Activated naive CD4-positive, alpha-beta T cell treated with anti-CD3 and anti-CD28 coated beads, Interleukin-2, amount 50 U/mL, for 72 hours (primary cell): ENCODE measurements at regions not wholly inside any gene's neighbourhood (a gene's known extent, or its start where the extent isn't known, plus 50 kb on each side); places are given as distances from the start of the nearest gene placed in this dataset.
"Not testable (repeated sequence)": the region's sequence is repeated elsewhere in the genome, so short reads cannot be mapped to it uniquely, and the experiment has no call there.

Experiments used
- ATAC-seq, 2 donors: fragments of 150-1000 bp; cut with Tn5 transposase; 2 replicates each; pipeline ENCODE4 v1.10.0; 2021; ENCODE audit warnings: mild to moderate bottlenecking in 2 of 2, moderate library complexity in 2 of 2
- DNase-seq, 2 donors: peaks; one replicate each; pipeline ENCODE4 v3.0.0; 2021 to 2022; ENCODE audit warnings: low spot score in 2 of 2
- H3K27ac Mint-ChIP-seq, 2 donors: one replicate each; pipeline ENCODE4 v1.8.0; 2022; ENCODE audit warnings: mild to moderate bottlenecking in 2 of 2, mixed read lengths in 2 of 2
- H3K36me3 Mint-ChIP-seq, 2 donors: one replicate each; pipeline ENCODE4 v1.8.0; 2022; ENCODE audit warnings: mixed read lengths in 2 of 2
- H3K9me3 Mint-ChIP-seq, 2 donors: one replicate each; pipeline ENCODE4 v1.8.0; 2022; ENCODE audit warnings: mixed read lengths in 2 of 2

GRCh38 chr4:164193676-164194075 is 560.3 kb upstream of the SMIM31 start:
- Mint-ChIP-seq H3K27ac (no peak overlapping the region), H3K36me3 (no peaks in the 10 kb centered on the region), H3K9me3 (peaks cover 0 to 7% of the 10 kb centered on the region in 2 donors)
- DNase-seq (no peak), ATAC-seq (no peak)

DNA sequence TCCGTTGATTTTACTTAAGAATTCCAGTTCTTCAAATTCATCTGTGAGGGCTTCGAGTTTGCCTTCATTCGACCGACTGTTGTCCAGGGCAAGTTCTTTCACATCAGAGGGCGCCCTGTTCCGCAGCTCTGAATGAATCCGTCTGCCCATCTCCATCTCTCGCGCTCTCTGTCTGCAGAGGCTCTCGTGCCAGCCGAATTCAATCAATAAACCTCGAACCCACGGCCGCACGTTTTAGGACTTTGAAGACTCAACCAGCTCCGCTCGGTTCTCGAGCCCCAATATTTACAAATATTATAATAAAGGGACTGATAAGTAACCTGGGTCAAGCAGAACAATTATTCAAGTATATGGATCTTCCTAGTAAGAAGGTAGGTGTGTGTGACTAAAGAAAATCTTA is 556.4 kb upstream of the SMIM31 start:
- no peak for DNase-seq
- Mint-ChIP-seq H3K9me3 (peaks cover 0 to 6% of the 10 kb centered on the region in 2 donors), H3K27ac (no peak overlapping the region), H3K36me3 (no peaks in the 10 kb centered on the region)
- ATAC-seq, result no peak

DNA sequence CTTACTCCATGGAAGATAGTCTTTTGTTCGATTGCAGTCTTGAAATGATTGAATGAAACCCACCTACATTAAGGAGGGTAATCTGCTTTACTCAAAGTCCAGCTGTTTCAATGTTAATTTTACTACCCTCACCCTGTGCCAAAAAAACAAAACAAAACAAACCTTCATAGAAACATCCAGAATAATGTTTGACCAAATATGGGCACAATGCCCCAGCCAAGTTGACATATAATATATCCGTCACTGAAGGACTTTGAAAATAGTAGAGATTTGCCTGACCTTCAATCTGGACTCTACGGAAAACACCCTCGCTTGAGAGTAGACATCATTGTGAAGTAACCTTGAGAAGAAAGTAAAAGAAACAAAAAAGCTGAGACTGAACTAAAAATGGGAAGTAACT is 550.5 kb upstream of the SMIM31 start:
- DNase-seq (no peak), ATAC-seq (no peak)
- no peak overlapping the region for H3K27ac Mint-ChIP-seq
- H3K36me3 Mint-ChIP-seq, result no peaks in the 10 kb centered on the region
- H3K9me3 Mint-ChIP-seq, result peaks cover 0 to 3% of the 10 kb centered on the region in 2 donors

DNA sequence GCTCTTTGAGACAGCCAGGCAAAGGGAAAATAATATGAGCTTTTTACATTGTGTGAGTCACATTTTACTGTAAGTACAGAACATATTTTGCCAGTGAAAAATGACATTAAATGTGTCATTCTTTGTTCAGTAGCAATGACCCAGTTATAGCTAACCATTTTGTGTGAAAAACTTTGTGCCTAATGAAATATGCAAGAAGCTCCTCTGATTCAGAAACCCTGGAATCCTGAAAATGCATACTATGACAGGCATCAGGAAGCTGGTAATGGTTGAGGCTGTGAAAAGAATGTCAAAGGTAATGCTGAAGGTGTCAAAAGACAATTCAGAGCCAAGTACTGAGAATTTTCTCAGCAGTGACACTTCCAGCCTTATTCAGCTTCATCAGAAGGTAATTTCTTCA is 549.5 kb upstream of the SMIM31 start:
- H3K9me3 Mint-ChIP-seq, result peaks cover 0 to 3% of the 10 kb centered on the region in 2 donors
- ATAC-seq (no peak), DNase-seq (no peak)
- no peak overlapping the region for H3K27ac Mint-ChIP-seq
- no peaks in the 10 kb centered on the region for H3K36me3 Mint-ChIP-seq

DNA sequence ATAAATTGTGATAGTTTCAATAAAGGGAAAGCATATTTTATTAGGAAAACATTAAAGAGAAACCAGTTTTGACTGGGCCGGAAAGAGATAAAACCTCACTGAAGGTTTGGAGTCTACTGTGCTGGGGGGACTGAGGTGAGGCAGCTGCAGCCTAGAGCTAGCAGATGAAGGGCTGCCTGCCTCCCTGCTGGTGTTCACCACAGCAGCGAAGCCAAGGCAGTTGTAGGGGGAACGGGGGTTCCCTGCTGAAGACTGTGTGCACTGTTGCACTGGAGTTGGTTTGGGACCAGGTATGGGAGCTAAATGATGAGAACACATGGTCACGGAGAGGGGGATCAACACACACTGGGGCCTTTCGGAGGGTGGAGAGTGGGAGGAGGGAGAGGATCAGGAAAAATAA is 546.5 kb upstream of the SMIM31 start:
- H3K27ac Mint-ChIP-seq, result peak overlapping the region in 1 of 2 donors; percentile 17
- H3K36me3 Mint-ChIP-seq, result no peaks in the 10 kb centered on the region
- peaks cover 0 to 6% of the 10 kb centered on the region in 2 donors for H3K9me3 Mint-ChIP-seq
- ATAC-seq (no peak), DNase-seq (no peak)

DNA sequence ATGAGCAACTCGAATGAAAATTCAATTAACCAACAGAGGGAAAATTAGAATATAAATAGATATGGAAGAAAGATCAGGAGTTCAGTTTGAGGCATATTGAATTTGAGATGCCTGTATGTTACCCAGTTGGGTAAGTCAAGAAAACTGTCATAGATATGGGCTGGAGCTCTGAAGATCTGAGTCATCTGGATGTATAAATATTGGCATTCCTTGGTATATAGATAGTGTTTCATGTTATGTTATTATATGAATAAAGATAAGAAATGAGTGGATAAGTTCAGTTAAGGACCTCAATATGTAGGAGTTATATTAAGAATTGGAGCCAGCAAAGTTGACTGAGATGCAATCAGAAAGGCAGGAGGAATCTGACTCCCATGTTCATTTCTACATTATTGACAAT is 543.6 kb upstream of the SMIM31 start:
- Mint-ChIP-seq H3K36me3 (no peaks in the 10 kb centered on the region), H3K9me3 (peaks cover 0 to 6% of the 10 kb centered on the region in 2 donors), H3K27ac (no peak overlapping the region)
- no peak for ATAC-seq
- DNase-seq, result no peak

DNA sequence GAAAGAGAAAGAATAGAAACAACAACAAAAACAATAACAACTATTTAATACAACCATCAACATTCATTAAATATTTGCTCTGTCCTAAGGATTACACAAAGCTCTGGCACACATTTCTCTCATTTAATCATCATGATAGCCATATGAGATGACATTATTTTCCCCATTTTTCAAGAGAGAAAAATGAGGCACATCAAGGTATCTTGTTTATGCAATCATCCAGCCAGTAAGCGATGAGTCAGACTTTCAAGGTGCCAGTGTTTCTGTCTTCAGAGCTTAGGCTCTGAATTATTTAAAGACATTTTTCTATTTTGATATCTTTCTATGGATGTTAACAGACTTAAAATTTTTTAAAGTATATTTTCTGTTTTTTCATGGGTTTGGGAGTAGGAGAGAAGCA is 541.8 kb upstream of the SMIM31 start:
- ATAC-seq (no peak), DNase-seq (no peak)
- no peak overlapping the region for H3K27ac Mint-ChIP-seq
- H3K36me3 Mint-ChIP-seq, result no peaks in the 10 kb centered on the region
- peaks cover 0 to 6% of the 10 kb centered on the region in 2 donors for H3K9me3 Mint-ChIP-seq

DNA sequence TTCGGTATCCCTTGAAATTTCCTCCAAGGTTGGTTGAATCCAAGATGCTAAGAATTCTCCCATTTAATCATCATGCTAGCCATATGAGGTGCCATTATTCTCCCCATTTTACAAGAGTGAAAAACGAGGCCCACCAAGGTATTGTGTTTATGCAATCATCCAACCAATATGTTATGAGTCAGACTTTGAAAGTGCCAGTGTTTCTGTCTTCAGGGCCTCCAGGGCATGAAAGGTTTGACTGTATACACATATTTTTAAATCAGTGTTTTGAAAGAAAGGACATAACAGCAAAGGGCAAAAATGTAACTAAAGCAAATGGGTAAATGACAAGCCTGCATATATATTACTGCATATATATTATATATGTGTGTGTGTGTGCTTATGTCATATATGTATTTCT is 541.2 kb upstream of the SMIM31 start:
- Mint-ChIP-seq H3K27ac (no peak overlapping the region), H3K9me3 (peaks cover 0 to 6% of the 10 kb centered on the region in 2 donors), H3K36me3 (no peaks in the 10 kb centered on the region)
- DNase-seq, result no peak
- no peak for ATAC-seq

- Mint-ChIP-seq H3K27ac (no peak overlapping the region), H3K36me3 (no peaks in the 10 kb centered on the region), H3K9me3 (peaks cover 0 to 10% of the 10 kb centered on the region in 2 donors)
- ATAC-seq (no peak), DNase-seq (no peak)
Measured at GRCh38 chr4:164215113-164215741, 538.7 kb upstream of the SMIM31 start.

- DNase-seq (no peak), ATAC-seq (no peak)
- no peak overlapping the region for H3K27ac Mint-ChIP-seq
- H3K9me3 Mint-ChIP-seq, result peaks cover 0 to 13% of the 10 kb centered on the region in 2 donors
- no peaks in the 10 kb centered on the region for H3K36me3 Mint-ChIP-seq
Measured at GRCh38 chr4:164221631-164222030, 532.3 kb upstream of the SMIM31 start.

GRCh38 chr4:164224871-164225270 is 529.1 kb upstream of the SMIM31 start:
- Mint-ChIP-seq H3K27ac (no peak overlapping the region), H3K9me3 (peaks cover 4 to 8% of the 10 kb centered on the region in 2 donors), H3K36me3 (no peaks in the 10 kb centered on the region)
- ATAC-seq (no peak), DNase-seq (no peak)

GRCh38 chr4:164229255-164229654 is 524.7 kb upstream of the SMIM31 start:
- no peaks in the 10 kb centered on the region for H3K36me3 Mint-ChIP-seq
- H3K27ac Mint-ChIP-seq, result no peak overlapping the region
- H3K9me3 Mint-ChIP-seq, result peaks cover 0 to 4% of the 10 kb centered on the region in 2 donors
- DNase-seq (no peak), ATAC-seq (no peak)

- no peak overlapping the region for H3K27ac Mint-ChIP-seq
- no peaks in the 10 kb centered on the region for H3K36me3 Mint-ChIP-seq
- DNase-seq, result no peak
- no peak for ATAC-seq
- H3K9me3 Mint-ChIP-seq, result peaks cover 0 to 3% of the 10 kb centered on the region in 2 donors
Measured at GRCh38 chr4:164239433-164239832, 514.5 kb upstream of the SMIM31 start.

DNA sequence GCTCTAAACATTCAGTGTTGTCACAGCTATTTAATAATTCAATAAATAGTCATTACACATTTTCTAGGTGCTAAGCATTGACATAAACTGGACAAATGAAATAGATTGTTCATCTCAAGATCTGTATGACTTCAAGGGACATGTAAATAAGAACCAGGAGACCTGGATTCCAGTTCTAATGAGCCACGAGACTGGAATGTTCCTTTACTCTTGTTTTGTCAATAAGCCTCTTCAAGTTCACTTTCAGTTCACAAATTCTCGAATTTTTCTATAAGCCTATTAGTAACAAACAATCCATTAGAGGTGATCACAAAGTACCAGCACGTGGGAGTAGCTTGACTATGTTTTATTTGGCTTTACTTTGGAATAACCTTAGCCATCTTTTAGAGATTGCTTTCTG is 514.0 kb upstream of the SMIM31 start:
- no peaks in the 10 kb centered on the region for H3K36me3 Mint-ChIP-seq
- no peak for ATAC-seq
- DNase-seq, result no peak
- H3K27ac Mint-ChIP-seq, result no peak overlapping the region
- H3K9me3 Mint-ChIP-seq, result peaks cover 0 to 1% of the 10 kb centered on the region in 2 donors

- ATAC-seq (no peak), DNase-seq (no peak)
- H3K9me3 Mint-ChIP-seq, result peaks cover 0 to 3% of the 10 kb centered on the region in 2 donors
- no peak overlapping the region for H3K27ac Mint-ChIP-seq
- H3K36me3 Mint-ChIP-seq, result no peaks in the 10 kb centered on the region
Measured at GRCh38 chr4:164251257-164251656, 502.7 kb upstream of the SMIM31 start.

DNA sequence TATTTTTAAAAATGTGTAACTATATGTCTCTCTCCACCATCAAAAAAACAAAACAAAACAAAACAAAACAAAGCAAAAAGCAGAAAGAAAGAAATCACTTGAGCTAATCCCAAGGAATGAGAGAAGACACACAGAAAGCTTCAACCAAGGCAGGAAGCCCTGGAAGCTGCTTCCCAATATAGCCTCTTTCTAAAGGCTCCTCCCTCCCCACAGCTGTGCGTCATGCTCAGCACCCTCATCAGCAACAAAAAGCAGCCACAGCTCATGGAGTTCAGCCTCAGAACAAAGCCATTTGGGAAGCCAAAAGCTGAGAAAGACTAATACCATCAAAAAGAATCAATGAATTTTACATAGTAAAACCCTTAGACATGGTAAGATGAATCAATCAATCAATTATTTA is 501.6 kb upstream of the SMIM31 start:
- ATAC-seq, result no peak
- H3K36me3 Mint-ChIP-seq, result no peaks in the 10 kb centered on the region
- H3K27ac Mint-ChIP-seq, result no peak overlapping the region
- H3K9me3 Mint-ChIP-seq, result peaks cover 0 to 3% of the 10 kb centered on the region in 2 donors
- no peak for DNase-seq

GRCh38 chr4:164261831-164262230 is 492.1 kb upstream of the SMIM31 start:
- DNase-seq, result no peak
- ATAC-seq, result no peak
- H3K36me3 Mint-ChIP-seq, result no peaks in the 10 kb centered on the region
- H3K9me3 Mint-ChIP-seq, result peaks cover 0 to 6% of the 10 kb centered on the region in 2 donors
- no peak overlapping the region for H3K27ac Mint-ChIP-seq

- ATAC-seq, H3K36me3 Mint-ChIP-seq, DNase-seq, H3K9me3 Mint-ChIP-seq, H3K27ac Mint-ChIP-seq: not testable (repeated sequence)
Measured at GRCh38 chr4:164262508-164262907, 491.4 kb upstream of the SMIM31 start.
